Fibroblast of mammary gland (primary cell): ENCODE measurements at regions not wholly inside any gene's neighbourhood (a gene's known extent, or its start where the extent isn't known, plus 50 kb on each side); places are given as distances from the start of the nearest gene placed in this dataset.
"Not testable (repeated sequence)": the region's sequence is repeated elsewhere in the genome, so short reads cannot be mapped to it uniquely, and the experiment has no call there.

Experiments used
- DNase-seq: peaks from one replicate; pipeline ENCODE4 v3.0.0-alpha.2; 2010; ENCODE audit warnings: low read depth
- H3K4me3 ChIP-seq: 2 replicates; pipeline ENCODE4 v1.5.1; 2011; ENCODE audit warnings: low read depth, mild to moderate bottlenecking, low read length, moderate library complexity; ENCODE audit not compliant: control insufficient read depth
- TF ChIP-seq, protein P1 (sequence below): conservative IDR thresholded peaks from 2 replicates; pipeline ENCODE4 v1.5.1; 2011; ENCODE audit warnings: low read depth, low read length, inconsistent platforms; ENCODE audit not compliant: control insufficient read depth, insufficient read depth

DNA sequence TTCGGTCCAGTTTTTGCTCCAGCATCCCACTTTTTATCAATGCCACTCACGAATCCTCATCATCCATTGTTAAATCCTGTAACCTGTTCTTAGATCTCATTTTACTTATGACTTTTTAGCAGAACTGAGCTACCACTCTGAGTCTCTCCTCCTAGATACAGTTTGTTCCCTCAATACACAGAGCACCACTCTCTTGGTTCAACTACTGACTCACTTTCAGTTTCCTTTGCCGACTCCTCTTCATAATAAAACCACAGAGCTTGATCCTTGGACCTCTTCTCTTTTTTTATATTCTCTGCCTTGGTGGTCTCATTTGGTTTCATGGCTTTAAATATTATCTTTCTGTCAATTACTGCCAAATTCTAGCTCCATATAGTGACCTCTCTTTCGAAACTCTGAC, 150.3 kb downstream of the SLITRK5 start:
- no peak for DNase-seq
- TF ChIP-seq, protein P1, sequence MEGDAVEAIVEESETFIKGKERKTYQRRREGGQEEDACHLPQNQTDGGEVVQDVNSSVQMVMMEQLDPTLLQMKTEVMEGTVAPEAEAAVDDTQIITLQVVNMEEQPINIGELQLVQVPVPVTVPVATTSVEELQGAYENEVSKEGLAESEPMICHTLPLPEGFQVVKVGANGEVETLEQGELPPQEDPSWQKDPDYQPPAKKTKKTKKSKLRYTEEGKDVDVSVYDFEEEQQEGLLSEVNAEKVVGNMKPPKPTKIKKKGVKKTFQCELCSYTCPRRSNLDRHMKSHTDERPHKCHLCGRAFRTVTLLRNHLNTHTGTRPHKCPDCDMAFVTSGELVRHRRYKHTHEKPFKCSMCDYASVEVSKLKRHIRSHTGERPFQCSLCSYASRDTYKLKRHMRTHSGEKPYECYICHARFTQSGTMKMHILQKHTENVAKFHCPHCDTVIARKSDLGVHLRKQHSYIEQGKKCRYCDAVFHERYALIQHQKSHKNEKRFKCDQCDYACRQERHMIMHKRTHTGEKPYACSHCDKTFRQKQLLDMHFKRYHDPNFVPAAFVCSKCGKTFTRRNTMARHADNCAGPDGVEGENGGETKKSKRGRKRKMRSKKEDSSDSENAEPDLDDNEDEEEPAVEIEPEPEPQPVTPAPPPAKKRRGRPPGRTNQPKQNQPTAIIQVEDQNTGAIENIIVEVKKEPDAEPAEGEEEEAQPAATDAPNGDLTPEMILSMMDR, result no peak

DNA sequence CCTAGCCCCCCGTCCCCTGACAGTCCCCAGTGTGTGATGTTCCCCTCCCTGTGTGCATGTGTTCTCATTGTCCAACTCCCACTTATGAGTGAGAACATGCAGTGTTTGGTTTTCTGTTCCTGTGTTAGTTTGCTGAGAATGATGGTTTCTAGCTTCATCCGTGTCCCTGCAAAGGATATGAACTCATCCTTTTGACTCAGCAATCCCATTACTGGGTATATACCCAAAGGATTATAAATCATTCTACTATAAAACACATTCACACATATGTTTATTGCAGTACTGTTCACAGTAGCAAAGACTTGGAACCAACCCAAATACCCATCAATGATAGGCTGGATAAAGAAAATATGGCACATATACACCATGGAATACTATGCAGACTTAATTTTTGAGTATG, 155.1 kb downstream of the SLITRK5 start:
- DNase-seq, result peak; percentile 22
- not testable (repeated sequence) for H3K4me3 ChIP-seq

More for the DNA sequence above, 150.3 kb downstream of the SLITRK5 start:
- H3K4me3 ChIP-seq, result no peak overlapping the region

DNA sequence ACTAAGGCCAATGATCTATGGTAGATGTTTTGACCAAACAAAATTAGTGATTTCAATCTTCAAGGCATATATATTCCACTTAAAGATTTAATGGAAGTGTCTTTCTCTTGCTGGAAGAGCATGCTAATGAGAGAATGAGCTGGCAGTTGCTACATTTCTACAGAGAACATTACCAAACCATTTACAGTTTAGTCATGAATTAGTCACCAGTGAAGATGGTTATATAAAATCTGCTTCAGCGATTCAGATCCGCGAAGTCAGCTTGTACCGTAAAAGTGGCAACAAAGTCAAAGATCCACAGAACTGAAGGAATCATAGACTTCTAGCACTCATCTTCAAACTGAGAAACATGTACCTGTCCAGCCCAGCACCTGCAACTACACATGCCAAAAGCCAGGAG, 156.3 kb downstream of the SLITRK5 start:
- DNase-seq, result peak; percentile 59
- no peak overlapping the region for H3K4me3 ChIP-seq
- TF ChIP-seq, protein P1, result no peak

DNA sequence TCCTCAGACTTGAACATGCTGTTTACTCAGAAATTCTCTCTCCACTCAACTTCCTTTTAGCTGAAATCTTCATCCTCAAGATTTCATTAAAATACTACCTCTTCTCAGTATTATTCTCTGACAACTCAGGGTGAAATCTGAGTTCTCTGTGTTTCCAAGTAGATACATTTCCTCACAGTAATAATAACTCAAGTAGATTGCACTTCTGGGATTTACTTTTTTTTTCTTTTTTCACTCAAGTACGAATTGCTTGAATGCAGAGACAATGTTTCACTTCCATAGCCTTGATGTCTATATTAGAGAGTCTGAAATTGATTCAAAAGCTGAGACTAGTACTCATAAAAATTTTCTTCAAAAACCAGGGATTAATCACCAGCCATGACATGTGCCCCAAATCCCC, 166.4 kb downstream of the SLITRK5 start:
- TF ChIP-seq, protein P1, result no peak
- no peak overlapping the region for H3K4me3 ChIP-seq
- DNase-seq, result no peak

DNA sequence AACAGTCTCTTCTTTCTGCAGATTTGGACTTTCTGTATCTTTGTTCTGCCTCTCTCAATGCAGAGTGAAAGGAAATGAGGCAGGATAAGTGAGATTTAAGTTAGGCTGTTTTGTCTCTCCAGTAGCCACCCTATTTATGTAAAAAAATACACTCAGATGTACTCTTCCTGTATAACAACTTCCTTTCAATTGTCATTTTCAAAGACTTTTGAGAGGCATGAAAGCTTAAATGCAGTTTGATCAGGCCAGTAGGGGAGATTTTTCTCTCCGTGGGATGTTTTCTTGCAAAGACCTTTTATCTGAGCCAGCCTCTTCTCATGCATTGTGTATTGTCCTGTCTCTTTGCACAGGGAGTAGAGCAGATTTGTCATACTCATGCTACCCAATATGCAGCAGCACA, 166.8 kb downstream of the SLITRK5 start:
- DNase-seq, result no peak
- TF ChIP-seq, protein P1, result no peak
- H3K4me3 ChIP-seq, result no peak overlapping the region

DNA sequence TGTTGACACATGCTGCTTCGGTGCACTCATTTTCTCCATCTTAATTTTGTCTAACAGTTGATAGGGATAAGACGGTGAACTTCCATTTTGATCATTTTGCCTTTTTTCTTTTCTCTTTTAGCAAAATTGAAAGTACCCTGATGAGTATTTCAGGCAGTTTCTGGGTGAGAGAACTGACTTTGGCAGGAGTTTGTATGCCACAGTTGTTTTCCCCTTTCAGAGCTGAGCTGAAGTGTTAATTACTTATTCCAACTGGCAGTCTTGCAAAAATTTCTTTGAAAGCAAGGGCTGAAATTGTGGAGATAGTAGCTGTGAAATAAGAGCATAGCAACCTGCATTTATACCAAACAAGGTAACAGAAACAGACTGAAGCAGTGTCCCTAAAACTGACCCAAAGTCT, 180.2 kb downstream of the SLITRK5 start:
- no peak overlapping the region for H3K4me3 ChIP-seq
- TF ChIP-seq, protein P1, result no peak
- no peak for DNase-seq

DNA sequence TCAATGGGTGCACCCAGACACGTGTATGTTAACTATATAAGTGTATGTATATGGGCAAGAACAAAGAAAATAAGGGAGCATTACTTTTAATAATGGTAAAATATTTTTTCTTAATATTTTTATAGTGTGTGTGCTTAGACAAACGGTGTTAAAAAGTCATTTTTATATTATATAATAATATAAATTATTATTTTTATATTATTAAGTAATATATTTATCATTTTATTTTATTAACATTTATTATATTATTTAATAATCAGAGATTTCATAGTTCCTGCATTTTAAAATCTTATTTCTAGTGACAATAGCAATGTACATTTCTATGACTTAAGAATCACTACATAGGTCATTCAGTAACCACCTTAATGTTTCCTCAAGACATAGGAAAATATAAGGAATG, 184.4 kb downstream of the SLITRK5 start:
- H3K4me3 ChIP-seq, result no peak overlapping the region

More for the DNA sequence above, 184.4 kb downstream of the SLITRK5 start:
- TF ChIP-seq, protein P1, result no peak
- DNase-seq, result no peak
